ENCODE measurements at regions not wholly inside any gene's neighbourhood (a gene's known extent, or its start where the extent isn't known, plus 50 kb on each side); places are given as distances from the start of the nearest gene placed in this dataset.

DNA sequence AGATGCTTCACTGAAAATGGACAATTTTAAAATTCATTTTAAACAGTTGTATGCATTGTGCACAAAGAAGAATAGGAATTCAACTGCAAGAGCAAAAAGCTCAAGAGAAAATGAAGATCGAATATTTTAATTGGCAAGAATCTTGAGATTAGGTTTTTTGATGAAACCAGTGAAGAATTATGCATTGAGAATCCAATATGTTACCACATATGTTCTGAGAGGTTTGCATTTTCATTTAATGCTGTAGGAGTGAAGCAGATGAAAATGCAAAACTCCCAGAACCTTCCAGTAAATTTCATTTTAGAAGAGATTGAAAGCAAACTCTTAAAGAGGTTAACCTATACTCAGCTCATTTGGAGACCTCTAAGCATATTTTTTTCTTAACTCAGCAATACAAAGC lies 298.0 kb downstream of the OLFM3 start:
- Histone ChIP-seq H3K4me3 (ENCODE audit: low read length) (no peak overlapping the region), H3K4me1 (ENCODE audit: control insufficient read depth, low read length) (no peaks in the 10 kb centered on the region), H3K9me2 (replicated peaks; ENCODE audit: control insufficient read depth, low read length) (no peaks in the 10 kb centered on the region), H3K9me3 (ENCODE audit: control insufficient read depth, insufficient read depth, low read length) (no peaks in the 10 kb centered on the region), H3K27ac (ENCODE audit: low read depth, low read length) (no peak overlapping the region), H3K36me3 (ENCODE audit: control insufficient read depth, low read length) (no peaks in the 10 kb centered on the region), H4K20me1 (ENCODE audit: control insufficient read depth, insufficient read depth, low read depth, low read length) (no peaks in the 10 kb centered on the region), H3F3A (ENCODE audit: control insufficient read depth, insufficient read depth) (no peaks in the 10 kb centered on the region), H3K4me2 (ENCODE audit: low read length) (no peak overlapping the region), H3K79me2 (ENCODE audit: control insufficient read depth, low read length) (no peaks in the 10 kb centered on the region), H3K27me3 (ENCODE audit: control insufficient read depth, low read length) (no peaks in the 10 kb centered on the region)
- TF ChIP-seq EZH2phosphoT487 (IDR thresholded peaks at IDR 0.05; ENCODE audit: borderline replicate concordance, low read length): no peak
- TF ChIP-seq, protein P1, sequence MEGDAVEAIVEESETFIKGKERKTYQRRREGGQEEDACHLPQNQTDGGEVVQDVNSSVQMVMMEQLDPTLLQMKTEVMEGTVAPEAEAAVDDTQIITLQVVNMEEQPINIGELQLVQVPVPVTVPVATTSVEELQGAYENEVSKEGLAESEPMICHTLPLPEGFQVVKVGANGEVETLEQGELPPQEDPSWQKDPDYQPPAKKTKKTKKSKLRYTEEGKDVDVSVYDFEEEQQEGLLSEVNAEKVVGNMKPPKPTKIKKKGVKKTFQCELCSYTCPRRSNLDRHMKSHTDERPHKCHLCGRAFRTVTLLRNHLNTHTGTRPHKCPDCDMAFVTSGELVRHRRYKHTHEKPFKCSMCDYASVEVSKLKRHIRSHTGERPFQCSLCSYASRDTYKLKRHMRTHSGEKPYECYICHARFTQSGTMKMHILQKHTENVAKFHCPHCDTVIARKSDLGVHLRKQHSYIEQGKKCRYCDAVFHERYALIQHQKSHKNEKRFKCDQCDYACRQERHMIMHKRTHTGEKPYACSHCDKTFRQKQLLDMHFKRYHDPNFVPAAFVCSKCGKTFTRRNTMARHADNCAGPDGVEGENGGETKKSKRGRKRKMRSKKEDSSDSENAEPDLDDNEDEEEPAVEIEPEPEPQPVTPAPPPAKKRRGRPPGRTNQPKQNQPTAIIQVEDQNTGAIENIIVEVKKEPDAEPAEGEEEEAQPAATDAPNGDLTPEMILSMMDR (IDR thresholded peaks at IDR 0.05; ENCODE audit: low read depth, low read length, poor library complexity, severe bottlenecking): no peak

DNA sequence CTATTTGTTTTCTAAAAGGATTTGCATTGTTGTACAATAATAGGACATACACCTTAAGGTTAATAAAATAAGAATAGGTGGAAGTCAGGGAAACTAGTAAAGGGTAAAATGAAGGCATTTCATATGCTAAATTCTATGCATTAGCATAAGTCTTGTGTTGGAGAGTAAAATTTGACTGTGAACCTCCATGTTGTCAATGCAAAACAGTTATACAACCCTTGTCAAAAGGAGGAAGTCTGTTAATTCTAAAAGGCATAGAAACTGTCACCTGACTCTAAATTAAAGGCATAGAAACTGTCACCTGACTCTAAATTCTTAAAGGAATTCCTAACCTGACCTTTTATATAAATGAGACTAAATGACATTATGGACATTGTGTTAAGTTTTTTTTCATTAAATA lies 291.8 kb downstream of the OLFM3 start:
- no peak for TF ChIP-seq EZH2phosphoT487 (IDR thresholded peaks at IDR 0.05; ENCODE audit: borderline replicate concordance, low read length)
- H3K79me2 ChIP-seq (ENCODE audit: control insufficient read depth, low read length): no peaks in the 10 kb centered on the region
- no peak overlapping the region for H3K4me2 ChIP-seq (ENCODE audit: low read length)
- H3K9me2 ChIP-seq (replicated peaks; ENCODE audit: control insufficient read depth, low read length): no peaks in the 10 kb centered on the region
- no peaks in the 10 kb centered on the region for H3F3A ChIP-seq (ENCODE audit: control insufficient read depth, insufficient read depth)
- no peak overlapping the region for H3K27ac ChIP-seq (ENCODE audit: low read depth, low read length)
- H3K4me1 ChIP-seq (ENCODE audit: control insufficient read depth, low read length): no peaks in the 10 kb centered on the region
- no peaks in the 10 kb centered on the region for H3K9me3 ChIP-seq (ENCODE audit: control insufficient read depth, insufficient read depth, low read length)
- no peak overlapping the region for H3K4me3 ChIP-seq (ENCODE audit: low read length)
- no peaks in the 10 kb centered on the region for H4K20me1 ChIP-seq (ENCODE audit: control insufficient read depth, insufficient read depth, low read depth, low read length)
- no peaks in the 10 kb centered on the region for H3K27me3 ChIP-seq (ENCODE audit: control insufficient read depth, low read length)
- H3K36me3 ChIP-seq (ENCODE audit: control insufficient read depth, low read length): no peaks in the 10 kb centered on the region

- Histone ChIP-seq H3K4me3 (ENCODE audit: low read length) (no peak overlapping the region), H3K4me1 (ENCODE audit: control insufficient read depth, low read length) (no peaks in the 10 kb centered on the region), H3F3A (ENCODE audit: control insufficient read depth, insufficient read depth) (no peaks in the 10 kb centered on the region), H3K9me3 (ENCODE audit: control insufficient read depth, insufficient read depth, low read length) (no peaks in the 10 kb centered on the region), H3K36me3 (ENCODE audit: control insufficient read depth, low read length) (no peaks in the 10 kb centered on the region), H4K20me1 (ENCODE audit: control insufficient read depth, insufficient read depth, low read depth, low read length) (no peaks in the 10 kb centered on the region), H3K79me2 (ENCODE audit: control insufficient read depth, low read length) (no peaks in the 10 kb centered on the region), H3K4me2 (ENCODE audit: low read length) (no peak overlapping the region), H3K27me3 (ENCODE audit: control insufficient read depth, low read length) (no peaks in the 10 kb centered on the region), H3K27ac (ENCODE audit: low read depth, low read length) (no peak overlapping the region), H3K9me2 (replicated peaks; ENCODE audit: control insufficient read depth, low read length) (no peaks in the 10 kb centered on the region)
- TF ChIP-seq, protein P1 (IDR thresholded peaks at IDR 0.05; ENCODE audit: low read depth, low read length, poor library complexity, severe bottlenecking): no peak
- TF ChIP-seq EZH2phosphoT487 (IDR thresholded peaks at IDR 0.05; ENCODE audit: borderline replicate concordance, low read length): no peak
These were observed 290.4 kb downstream of the OLFM3 start for GRCh38 chr1:101706366-101706765.

DNA sequence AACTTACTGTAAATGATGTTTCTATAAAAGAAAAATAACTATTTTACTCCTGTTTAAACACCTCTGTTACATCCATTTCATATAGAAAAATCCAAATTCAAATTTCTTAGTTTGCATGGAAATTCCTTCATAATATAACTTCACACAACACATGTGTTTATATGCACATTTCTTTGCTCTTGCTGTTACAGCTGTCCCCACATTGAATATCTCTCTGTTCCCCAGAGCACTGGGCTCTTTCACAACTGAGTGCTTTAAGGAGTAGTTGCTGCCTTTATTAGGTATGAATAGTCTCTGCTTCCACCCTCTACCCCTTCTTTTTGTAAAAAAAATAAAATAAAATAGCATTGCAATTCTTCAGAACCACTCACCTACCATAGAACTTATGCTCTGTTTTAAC lies 287.0 kb downstream of the OLFM3 start:
- Histone ChIP-seq H4K20me1 (ENCODE audit: control insufficient read depth, insufficient read depth, low read depth, low read length) (no peaks in the 10 kb centered on the region), H3K9me2 (replicated peaks; ENCODE audit: control insufficient read depth, low read length) (no peaks in the 10 kb centered on the region), H3K4me2 (ENCODE audit: low read length) (no peak overlapping the region), H3K4me1 (ENCODE audit: control insufficient read depth, low read length) (no peaks in the 10 kb centered on the region), H3K79me2 (ENCODE audit: control insufficient read depth, low read length) (no peaks in the 10 kb centered on the region), H3K4me3 (ENCODE audit: low read length) (no peak overlapping the region), H3K36me3 (ENCODE audit: control insufficient read depth, low read length) (no peaks in the 10 kb centered on the region), H3K27me3 (ENCODE audit: control insufficient read depth, low read length) (no peaks in the 10 kb centered on the region), H3K9me3 (ENCODE audit: control insufficient read depth, insufficient read depth, low read length) (no peaks in the 10 kb centered on the region), H3K27ac (ENCODE audit: low read depth, low read length) (no peak overlapping the region), H3F3A (ENCODE audit: control insufficient read depth, insufficient read depth) (no peaks in the 10 kb centered on the region)
- TF ChIP-seq, protein P1 (IDR thresholded peaks at IDR 0.05; ENCODE audit: low read depth, low read length, poor library complexity, severe bottlenecking): no peak
- no peak for TF ChIP-seq EZH2phosphoT487 (IDR thresholded peaks at IDR 0.05; ENCODE audit: borderline replicate concordance, low read length)

Data from DOHH2 (cell line).